ENCODE measurements at regions not wholly inside any gene's neighbourhood (a gene's known extent, or its start where the extent isn't known, plus 50 kb on each side); places are given as distances from the start of the nearest gene placed in this dataset.

GRCh38 chr4:180407275-180407885, 1835.8 kb upstream of the TENM3 start:
- no peak overlapping the region for H3K4me3 ChIP-seq (ENCODE audit: low read depth, low read length)
- TF ChIP-seq, protein P1, sequence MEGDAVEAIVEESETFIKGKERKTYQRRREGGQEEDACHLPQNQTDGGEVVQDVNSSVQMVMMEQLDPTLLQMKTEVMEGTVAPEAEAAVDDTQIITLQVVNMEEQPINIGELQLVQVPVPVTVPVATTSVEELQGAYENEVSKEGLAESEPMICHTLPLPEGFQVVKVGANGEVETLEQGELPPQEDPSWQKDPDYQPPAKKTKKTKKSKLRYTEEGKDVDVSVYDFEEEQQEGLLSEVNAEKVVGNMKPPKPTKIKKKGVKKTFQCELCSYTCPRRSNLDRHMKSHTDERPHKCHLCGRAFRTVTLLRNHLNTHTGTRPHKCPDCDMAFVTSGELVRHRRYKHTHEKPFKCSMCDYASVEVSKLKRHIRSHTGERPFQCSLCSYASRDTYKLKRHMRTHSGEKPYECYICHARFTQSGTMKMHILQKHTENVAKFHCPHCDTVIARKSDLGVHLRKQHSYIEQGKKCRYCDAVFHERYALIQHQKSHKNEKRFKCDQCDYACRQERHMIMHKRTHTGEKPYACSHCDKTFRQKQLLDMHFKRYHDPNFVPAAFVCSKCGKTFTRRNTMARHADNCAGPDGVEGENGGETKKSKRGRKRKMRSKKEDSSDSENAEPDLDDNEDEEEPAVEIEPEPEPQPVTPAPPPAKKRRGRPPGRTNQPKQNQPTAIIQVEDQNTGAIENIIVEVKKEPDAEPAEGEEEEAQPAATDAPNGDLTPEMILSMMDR (IDR thresholded peaks at IDR 0.05; ENCODE audit: low read depth, low read length), result no peak
- DNase-seq (ENCODE audit: low read depth, low spot score), result no peak
- in situ Hi-C loops (cut with HindIII; ENCODE audit: low sequenced_read_pairs), result no loop called here

- in situ Hi-C loops (cut with HindIII; ENCODE audit: low sequenced_read_pairs), result no loop called here
- H3K4me3 ChIP-seq (ENCODE audit: low read depth, low read length), result no peak overlapping the region
- no peak for DNase-seq (ENCODE audit: low read depth, low spot score)
- TF ChIP-seq, protein P1 (IDR thresholded peaks at IDR 0.05; ENCODE audit: low read depth, low read length), result no peak
Observed at GRCh38 chr4:180418819-180419531, 1824.2 kb upstream of the TENM3 start.

DNA sequence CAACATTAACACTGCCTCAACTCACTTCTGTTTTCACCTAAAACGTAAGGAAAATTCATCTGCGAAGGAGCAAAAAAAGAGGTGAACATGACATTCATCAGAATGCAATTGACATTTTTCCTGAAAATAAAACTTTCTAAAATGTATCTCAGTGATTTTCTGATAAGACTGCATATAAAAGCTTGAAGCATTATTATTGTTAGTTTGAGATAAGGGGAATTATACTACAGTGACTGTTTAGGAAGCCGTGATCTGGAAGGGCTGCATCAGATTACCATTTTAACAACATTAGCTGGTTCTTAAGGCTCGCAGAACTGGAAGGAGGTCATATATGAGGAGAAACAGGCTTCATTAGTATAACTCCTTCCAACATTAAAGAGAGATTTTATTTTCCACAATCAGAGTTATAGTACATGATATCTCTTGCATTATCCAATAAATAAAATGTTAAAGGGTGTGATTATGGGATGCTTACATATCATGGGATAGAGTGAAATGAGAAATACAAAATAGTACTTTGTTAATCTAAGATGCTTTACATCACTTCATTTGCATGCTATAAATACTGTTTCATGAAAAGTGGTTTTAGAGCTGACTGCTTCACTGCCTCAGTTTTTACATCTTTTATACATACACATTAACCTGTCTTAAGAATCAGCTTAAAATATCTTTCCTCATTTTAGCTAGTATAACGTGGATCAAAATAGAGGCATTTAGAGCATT, 1820.1 kb upstream of the TENM3 start:
- TF ChIP-seq, protein P1 (IDR thresholded peaks at IDR 0.05; ENCODE audit: low read depth, low read length), result no peak
- H3K4me3 ChIP-seq (ENCODE audit: low read depth, low read length), result no peak overlapping the region
- DNase-seq (ENCODE audit: low read depth, low spot score), result no peak
- in situ Hi-C loops (cut with HindIII; ENCODE audit: low sequenced_read_pairs), result no loop called here

- TF ChIP-seq, protein P1 (IDR thresholded peaks at IDR 0.05; ENCODE audit: low read depth, low read length), result no peak
- DNase-seq (ENCODE audit: low read depth, low spot score), result no peak
- in situ Hi-C loops (cut with HindIII; ENCODE audit: low sequenced_read_pairs), result no loop called here
- no peak overlapping the region for H3K4me3 ChIP-seq (ENCODE audit: low read depth, low read length)
Observed at GRCh38 chr4:180423712-180424057, 1819.5 kb upstream of the TENM3 start.

DNA sequence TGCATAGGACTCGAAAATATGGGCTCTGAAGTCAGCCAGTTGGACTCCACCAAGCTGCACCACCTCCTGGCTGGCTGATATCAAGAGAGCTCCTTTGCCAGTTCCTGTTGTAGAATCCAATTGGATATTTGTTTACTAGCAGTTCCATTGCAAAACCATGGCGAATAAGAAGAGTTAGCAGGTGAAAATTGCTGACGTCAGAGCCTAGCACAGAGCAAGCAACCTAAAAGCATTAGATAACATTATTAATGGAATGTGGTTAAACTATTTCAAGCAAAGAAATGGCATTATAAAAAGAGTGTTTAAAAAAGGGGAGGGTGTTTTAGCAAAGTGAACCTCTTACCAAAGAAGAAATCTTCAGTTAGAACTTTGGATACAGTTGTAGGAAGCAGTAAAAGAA, 1816.3 kb upstream of the TENM3 start:
- no peak overlapping the region for H3K4me3 ChIP-seq (ENCODE audit: low read depth, low read length)
- no peak for DNase-seq (ENCODE audit: low read depth, low spot score)
- TF ChIP-seq, protein P1 (IDR thresholded peaks at IDR 0.05; ENCODE audit: low read depth, low read length), result no peak
- in situ Hi-C loops (cut with HindIII; ENCODE audit: low sequenced_read_pairs), result no loop called here

GRCh38 chr4:180430283-180430682, 1812.9 kb upstream of the TENM3 start:
- TF ChIP-seq, protein P1 (IDR thresholded peaks at IDR 0.05; ENCODE audit: low read depth, low read length), result no peak
- no peak for DNase-seq (ENCODE audit: low read depth, low spot score)
- in situ Hi-C loops (cut with HindIII; ENCODE audit: low sequenced_read_pairs), result no loop called here
- no peak overlapping the region for H3K4me3 ChIP-seq (ENCODE audit: low read depth, low read length)

Measured in astrocyte of the spinal cord (primary cell).